ENCODE measurements at regions not wholly inside any gene's neighbourhood (a gene's known extent, or its start where the extent isn't known, plus 50 kb on each side); places are given as distances from the start of the nearest gene placed in this dataset.
"Not testable (repeated sequence)": the region's sequence is repeated elsewhere in the genome, so short reads cannot be mapped to it uniquely, and the experiment has no call there.

GRCh38 chrX:80508083-80508482, 87.8 kb downstream of the TENT5D start:
- H3K27ac ChIP-seq; H3K4me1 ChIP-seq; intact Hi-C loops (cut with DNase I; ENCODE audit: low total_unique reads); H3K9me3 ChIP-seq; H3K4me3 ChIP-seq; H3K27me3 ChIP-seq; DNase-seq; H3K36me3 ChIP-seq: not testable (repeated sequence)

GRCh38 chrX:80511969-80512760, 91.9 kb downstream of the TENT5D start:
- Histone ChIP-seq H3K9me3 (no peaks in the 10 kb centered on the region), H3K36me3 (no peaks in the 10 kb centered on the region), H3K4me1 (no peaks in the 10 kb centered on the region), H3K4me3 (no peak overlapping the region), H3K27me3 (no peaks in the 10 kb centered on the region), H3K27ac (no peak overlapping the region)
- intact Hi-C loops (cut with DNase I; ENCODE audit: low total_unique reads), result no loop called here
- DNase-seq, result no peak
- TF ChIP-seq CTCF (IDR thresholded peaks at IDR 0.05) (no peak), POLR2A (IDR thresholded peaks at IDR 0.05) (no peak)

- DNase-seq, result no peak
- no peak overlapping the region for H3K4me3 ChIP-seq
- no peaks in the 10 kb centered on the region for H3K4me1 ChIP-seq
- intact Hi-C loops (cut with DNase I; ENCODE audit: low total_unique reads), result no loop called here
- H3K9me3 ChIP-seq, result no peaks in the 10 kb centered on the region
- H3K27me3 ChIP-seq, result no peaks in the 10 kb centered on the region
- H3K36me3 ChIP-seq, result no peaks in the 10 kb centered on the region
- TF ChIP-seq POLR2A (IDR thresholded peaks at IDR 0.05) (no peak), CTCF (IDR thresholded peaks at IDR 0.05) (no peak)
- H3K27ac ChIP-seq, result no peak overlapping the region
Observed at GRCh38 chrX:80512924-80513323, 92.7 kb downstream of the TENT5D start.

GRCh38 chrX:80513625-80514024, 93.4 kb downstream of the TENT5D start:
- Histone ChIP-seq H3K4me1 (no peaks in the 10 kb centered on the region), H3K27me3 (no peaks in the 10 kb centered on the region), H3K9me3 (no peaks in the 10 kb centered on the region), H3K36me3 (no peaks in the 10 kb centered on the region), H3K4me3 (no peak overlapping the region), H3K27ac (no peak overlapping the region)
- intact Hi-C loops (cut with DNase I; ENCODE audit: low total_unique reads), result no loop called here
- no peak for TF ChIP-seq POLR2A (IDR thresholded peaks at IDR 0.05)
- no peak for TF ChIP-seq CTCF (IDR thresholded peaks at IDR 0.05)
- DNase-seq, result no peak

GRCh38 chrX:80537096-80537495, 116.8 kb downstream of the TENT5D start:
- TF ChIP-seq POLR2A (IDR thresholded peaks at IDR 0.05) (no peak), CTCF (IDR thresholded peaks at IDR 0.05) (no peak)

More at GRCh38 chrX:80537096-80537495, 116.8 kb downstream of the TENT5D start:
- H3K4me1 ChIP-seq, result no peaks in the 10 kb centered on the region
- no peak overlapping the region for H3K27ac ChIP-seq
- H3K36me3 ChIP-seq, result no peaks in the 10 kb centered on the region
- intact Hi-C loops (cut with DNase I; ENCODE audit: low total_unique reads), result no loop called here
- H3K27me3 ChIP-seq, result no peaks in the 10 kb centered on the region
- no peak overlapping the region for H3K4me3 ChIP-seq
- H3K9me3 ChIP-seq, result no peaks in the 10 kb centered on the region
- no peak for DNase-seq
